ENCODE measurements at regions not wholly inside any gene's neighbourhood (a gene's known extent, or its start where the extent isn't known, plus 50 kb on each side); places are given as distances from the start of the nearest gene placed in this dataset.
"Not testable (repeated sequence)": the region's sequence is repeated elsewhere in the genome, so short reads cannot be mapped to it uniquely, and the experiment has no call there.

- Histone ChIP-seq H3K36me3 (ENCODE audit: control insufficient read depth in 1 of 2, insufficient read depth in 2 of 2, low read depth in 1 of 2, low read length in 2 of 2) (no peaks in the 10 kb centered on the region), H3K27me3 (ENCODE audit: control insufficient read depth in 1 of 2, insufficient read depth in 1 of 2, low read length in 2 of 2) (no peaks in the 10 kb centered on the region), H2AK5ac (ENCODE audit: low read length, severe bottlenecking) (no peak overlapping the region), H4K8ac (ENCODE audit: low read length) (no peak overlapping the region), H2BK15ac (ENCODE audit: low read depth, poor library complexity, severe bottlenecking) (no peak overlapping the region), H4K91ac (ENCODE audit: low read length) (no peak overlapping the region), H3K23ac (ENCODE audit: low read length in 2 of 2) (no peak overlapping the region), H3K18ac (ENCODE audit: low read depth in 1 of 2, low read length in 2 of 2) (no peak overlapping the region), H3K9ac (ENCODE audit: low read length) (no peak overlapping the region), H2AFZ (ENCODE audit: low read depth, low read length) (no peak overlapping the region), H2BK5ac (ENCODE audit: low read depth, low read length, poor library complexity, severe bottlenecking) (no peak overlapping the region), H3K4me3 (ENCODE audit: insufficient read depth in 1 of 2, low read depth in 1 of 2, low read length in 2 of 2) (no peak overlapping the region), H2BK120ac (ENCODE audit: low read depth, low read length) (no peak overlapping the region), H3K4me2 (ENCODE audit: low read length, poor library complexity, severe bottlenecking) (peak overlapping the region; percentile 53), H3K4ac (ENCODE audit: low read depth in 1 of 2, low read length in 2 of 2) (no peak overlapping the region), H3K9me3 (ENCODE audit: control insufficient read depth, low read length) (peaks cover 18% of the 10 kb centered on the region), H3K27ac (ENCODE audit: low read length, poor library complexity, severe bottlenecking) (no peak overlapping the region), H3K79me1 (replicated peaks; ENCODE audit: low read length, poor library complexity, severe bottlenecking) (no peaks in the 10 kb centered on the region), H2BK12ac (ENCODE audit: low read length in 2 of 2) (no peak overlapping the region), H3K4me1 (ENCODE audit: control insufficient read depth, insufficient read depth, low read depth, low read length) (peaks cover 3% of the 10 kb centered on the region), H3K14ac (ENCODE audit: low read length in 2 of 2) (no peak overlapping the region)
- WGBS = 37% methylated on average over 24 of the region's 24 CpGs
- no peak for DNase-seq
These were observed 191.3 kb downstream of the RPRM start for GRCh38 chr2:153287109-153287801.

DNA sequence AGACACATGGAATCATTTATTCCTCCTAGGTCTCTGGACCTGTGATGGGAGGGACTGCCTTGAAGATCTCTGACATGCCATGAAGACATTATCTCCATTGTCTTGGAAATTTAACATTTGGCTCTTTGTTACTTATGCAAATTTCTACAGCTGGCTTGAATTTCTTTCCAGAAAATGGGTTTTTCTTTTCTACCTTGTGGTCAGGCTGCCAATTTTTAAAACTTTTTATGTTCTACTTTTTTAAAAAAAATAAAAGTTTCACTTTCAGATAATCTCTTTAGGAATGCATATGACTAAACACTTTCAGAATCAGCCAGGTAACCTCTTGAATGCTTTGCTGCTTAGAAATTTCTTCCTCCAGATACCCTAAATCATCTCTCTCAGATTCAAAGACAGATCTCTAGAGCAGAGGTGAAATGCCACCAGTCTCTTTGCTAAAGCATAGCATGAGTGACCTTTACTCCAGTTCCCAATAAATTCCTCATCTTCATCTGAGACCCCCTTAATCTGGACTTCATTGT is 209.6 kb downstream of the RPRM start:
- no peaks in the 10 kb centered on the region for H3K9me3 ChIP-seq (ENCODE audit: control insufficient read depth, low read length)
- no peaks in the 10 kb centered on the region for H3K27me3 ChIP-seq (ENCODE audit: control insufficient read depth in 1 of 2, insufficient read depth in 1 of 2, low read length in 2 of 2)
- H3K36me3 ChIP-seq (ENCODE audit: control insufficient read depth in 1 of 2, insufficient read depth in 2 of 2, low read depth in 1 of 2, low read length in 2 of 2) = no peaks in the 10 kb centered on the region
- H3K14ac ChIP-seq (ENCODE audit: low read length in 2 of 2) = no peak overlapping the region
- no peak overlapping the region for H3K27ac ChIP-seq (ENCODE audit: low read length, poor library complexity, severe bottlenecking)
- H2BK5ac ChIP-seq (ENCODE audit: low read depth, low read length, poor library complexity, severe bottlenecking) = no peak overlapping the region
- H3K4ac ChIP-seq (ENCODE audit: low read depth in 1 of 2, low read length in 2 of 2) = no peak overlapping the region
- no peak overlapping the region for H2AFZ ChIP-seq (ENCODE audit: low read depth, low read length)
- H3K79me1 ChIP-seq (replicated peaks; ENCODE audit: low read length, poor library complexity, severe bottlenecking) = no peaks in the 10 kb centered on the region
- no peak overlapping the region for H3K4me3 ChIP-seq (ENCODE audit: insufficient read depth in 1 of 2, low read depth in 1 of 2, low read length in 2 of 2)
- no peak overlapping the region for H2BK120ac ChIP-seq (ENCODE audit: low read depth, low read length)
- H4K91ac ChIP-seq (ENCODE audit: low read length) = no peak overlapping the region
- H3K4me2 ChIP-seq (ENCODE audit: low read length, poor library complexity, severe bottlenecking) = no peak overlapping the region
- H2BK12ac ChIP-seq (ENCODE audit: low read length in 2 of 2) = no peak overlapping the region
- H3K23ac ChIP-seq (ENCODE audit: low read length in 2 of 2) = no peak overlapping the region
- H3K18ac ChIP-seq (ENCODE audit: low read depth in 1 of 2, low read length in 2 of 2) = no peak overlapping the region
- no peak overlapping the region for H2AK5ac ChIP-seq (ENCODE audit: low read length, severe bottlenecking)
- H3K9ac ChIP-seq (ENCODE audit: low read length) = no peak overlapping the region
- H3K4me1 ChIP-seq (ENCODE audit: control insufficient read depth, insufficient read depth, low read depth, low read length) = no peaks in the 10 kb centered on the region
- H2BK15ac ChIP-seq (ENCODE audit: low read depth, poor library complexity, severe bottlenecking) = no peak overlapping the region
- no peak for DNase-seq
- no peak overlapping the region for H4K8ac ChIP-seq (ENCODE audit: low read length)

DNA sequence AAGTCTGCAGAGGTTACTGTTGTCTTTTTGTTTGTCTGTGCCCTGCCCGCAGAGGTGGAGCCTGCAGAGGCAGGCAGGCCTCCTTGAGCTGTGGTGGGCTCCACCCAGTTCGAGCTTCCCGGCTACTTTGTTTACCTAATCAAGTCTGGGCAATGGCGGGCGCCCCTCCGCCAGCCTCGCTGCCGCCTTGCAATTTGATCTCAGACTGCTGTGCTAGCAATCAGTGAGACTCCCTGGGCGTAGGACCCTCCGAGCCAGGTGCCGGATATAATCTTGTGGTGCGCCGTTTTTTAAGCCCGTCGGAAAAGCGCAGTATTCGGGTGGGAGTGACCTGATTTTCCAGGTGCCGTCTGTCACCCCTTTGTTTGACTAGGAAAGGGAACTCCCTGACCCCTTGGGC is 221.7 kb downstream of the RPRM start:
- not testable (repeated sequence) for H3K27ac ChIP-seq (ENCODE audit: low read length, poor library complexity, severe bottlenecking); H3K27me3 ChIP-seq (ENCODE audit: control insufficient read depth in 1 of 2, insufficient read depth in 1 of 2, low read length in 2 of 2); H2BK5ac ChIP-seq (ENCODE audit: low read depth, low read length, poor library complexity, severe bottlenecking); H3K4me2 ChIP-seq (ENCODE audit: low read length, poor library complexity, severe bottlenecking); H2BK120ac ChIP-seq (ENCODE audit: low read depth, low read length); H3K9ac ChIP-seq (ENCODE audit: low read length); DNase-seq; H4K8ac ChIP-seq (ENCODE audit: low read length); H3K4me3 ChIP-seq (ENCODE audit: insufficient read depth in 1 of 2, low read depth in 1 of 2, low read length in 2 of 2); H2AFZ ChIP-seq (ENCODE audit: low read depth, low read length); H2AK5ac ChIP-seq (ENCODE audit: low read length, severe bottlenecking); H3K4ac ChIP-seq (ENCODE audit: low read depth in 1 of 2, low read length in 2 of 2); H3K23ac ChIP-seq (ENCODE audit: low read length in 2 of 2); H3K36me3 ChIP-seq (ENCODE audit: control insufficient read depth in 1 of 2, insufficient read depth in 2 of 2, low read depth in 1 of 2, low read length in 2 of 2); H3K4me1 ChIP-seq (ENCODE audit: control insufficient read depth, insufficient read depth, low read depth, low read length); H2BK15ac ChIP-seq (ENCODE audit: low read depth, poor library complexity, severe bottlenecking); H3K79me1 ChIP-seq (replicated peaks; ENCODE audit: low read length, poor library complexity, severe bottlenecking); H4K91ac ChIP-seq (ENCODE audit: low read length); H2BK12ac ChIP-seq (ENCODE audit: low read length in 2 of 2); H3K18ac ChIP-seq (ENCODE audit: low read depth in 1 of 2, low read length in 2 of 2); H3K14ac ChIP-seq (ENCODE audit: low read length in 2 of 2)
- WGBS = 89% methylated on average over 18 of the region's 18 CpGs
- peaks cover 12% of the 10 kb centered on the region for H3K9me3 ChIP-seq (ENCODE audit: control insufficient read depth, low read length)

- H2BK12ac ChIP-seq (ENCODE audit: low read length in 2 of 2); H4K8ac ChIP-seq (ENCODE audit: low read length); H2AFZ ChIP-seq (ENCODE audit: low read depth, low read length); H3K4me2 ChIP-seq (ENCODE audit: low read length, poor library complexity, severe bottlenecking); H2BK120ac ChIP-seq (ENCODE audit: low read depth, low read length); H3K79me1 ChIP-seq (replicated peaks; ENCODE audit: low read length, poor library complexity, severe bottlenecking); H3K18ac ChIP-seq (ENCODE audit: low read depth in 1 of 2, low read length in 2 of 2); DNase-seq; H3K27me3 ChIP-seq (ENCODE audit: control insufficient read depth in 1 of 2, insufficient read depth in 1 of 2, low read length in 2 of 2); H3K27ac ChIP-seq (ENCODE audit: low read length, poor library complexity, severe bottlenecking); H2BK5ac ChIP-seq (ENCODE audit: low read depth, low read length, poor library complexity, severe bottlenecking); H3K9ac ChIP-seq (ENCODE audit: low read length); H3K4me1 ChIP-seq (ENCODE audit: control insufficient read depth, insufficient read depth, low read depth, low read length); H4K91ac ChIP-seq (ENCODE audit: low read length); H3K9me3 ChIP-seq (ENCODE audit: control insufficient read depth, low read length); H2BK15ac ChIP-seq (ENCODE audit: low read depth, poor library complexity, severe bottlenecking); H2AK5ac ChIP-seq (ENCODE audit: low read length, severe bottlenecking); H3K4me3 ChIP-seq (ENCODE audit: insufficient read depth in 1 of 2, low read depth in 1 of 2, low read length in 2 of 2); H3K23ac ChIP-seq (ENCODE audit: low read length in 2 of 2); H3K14ac ChIP-seq (ENCODE audit: low read length in 2 of 2); H3K4ac ChIP-seq (ENCODE audit: low read depth in 1 of 2, low read length in 2 of 2); H3K36me3 ChIP-seq (ENCODE audit: control insufficient read depth in 1 of 2, insufficient read depth in 2 of 2, low read depth in 1 of 2, low read length in 2 of 2): not testable (repeated sequence)
- 29% methylated on average over 1 of the region's 1 CpG for WGBS
These were observed 231.9 kb downstream of the RPRM start for GRCh38 chr2:153246636-153247035.

All from mesenchymal stem cell (in vitro differentiated cells and primary cell).